ENCODE measurements at regions not wholly inside any gene's neighbourhood (a gene's known extent, or its start where the extent isn't known, plus 50 kb on each side); places are given as distances from the start of the nearest gene placed in this dataset.

DNA sequence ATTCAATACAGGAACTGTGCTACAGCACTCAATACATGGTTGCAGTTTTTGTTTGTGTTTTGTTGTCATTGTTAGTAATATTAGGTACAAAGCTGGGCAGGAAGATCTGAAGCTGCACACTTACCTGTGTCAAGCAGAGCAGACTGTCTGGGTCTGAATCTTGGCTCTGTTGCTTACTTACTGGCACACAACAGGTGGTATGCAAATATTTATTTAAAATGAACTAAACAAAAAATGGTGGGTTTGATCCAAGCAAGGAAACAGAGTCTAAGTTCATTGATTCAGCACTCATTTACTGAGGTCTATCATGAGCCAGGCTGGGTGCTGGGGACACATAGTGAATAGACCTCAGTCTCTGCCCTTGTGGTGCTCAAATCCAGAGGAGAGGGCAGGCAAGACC lies 230.4 kb downstream of the OMA1 start:
- H3K4me1 ChIP-seq = peaks cover 0 to 14% (median 0%) of the 10 kb centered on the region in 4 donors
- no peak for TF ChIP-seq POLR2A (IDR thresholded peaks at IDR 0.05)
- peak; percentile 52 to 86 (median 77) for ATAC-seq
- no peak overlapping the region for H3K4me3 ChIP-seq
- no peaks in the 10 kb centered on the region for H3K27me3 ChIP-seq
- no peak for DNase-seq
- no peak overlapping the region for H3K27ac ChIP-seq
- H3K36me3 ChIP-seq = no peaks in the 10 kb centered on the region
- no peaks in the 10 kb centered on the region for H3K9me3 ChIP-seq
- intact Hi-C loops (cut with DNase I) = no loop called here

DNA sequence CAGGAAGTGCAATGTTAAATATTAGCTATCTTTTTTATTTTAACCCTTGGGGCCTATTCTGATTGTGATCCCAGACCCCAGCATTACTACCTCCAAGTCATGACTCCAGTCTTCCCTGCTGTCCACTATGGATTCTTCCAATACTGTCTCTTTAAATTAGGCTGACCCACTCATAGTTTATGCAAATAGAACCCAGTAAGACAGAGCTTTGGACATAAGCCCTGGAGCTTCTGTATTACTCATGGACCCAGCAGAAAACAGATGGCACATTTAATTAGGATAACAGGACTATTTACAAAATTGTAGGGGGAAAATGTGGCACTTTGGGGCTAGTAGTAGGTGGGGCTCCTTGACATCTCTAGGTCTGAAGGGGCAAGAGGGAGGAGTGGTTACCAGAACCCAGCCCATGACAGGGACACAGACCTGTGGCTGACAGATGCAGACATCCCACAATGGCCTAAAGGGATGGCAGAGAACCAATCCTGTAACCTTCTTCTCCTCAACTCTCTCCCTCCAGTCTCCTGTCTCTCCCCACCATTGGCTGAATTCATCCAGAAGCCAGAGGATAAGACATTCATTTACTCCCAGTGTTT lies 233.5 kb downstream of the OMA1 start:
- Histone ChIP-seq H3K27ac (no peak overlapping the region), H3K4me1 (peaks cover 0 to 14% (median 0%) of the 10 kb centered on the region in 4 donors), H3K4me3 (no peak overlapping the region), H3K27me3 (no peaks in the 10 kb centered on the region), H3K9me3 (no peaks in the 10 kb centered on the region), H3K36me3 (no peaks in the 10 kb centered on the region)
- DNase-seq (no peak), ATAC-seq (peak in 1 of 4 donors; percentile 28)
- TF ChIP-seq POLR2A (IDR thresholded peaks at IDR 0.05) = no peak
- TF ChIP-seq CTCF (IDR thresholded peaks at IDR 0.05) = no peak
- intact Hi-C loops (cut with DNase I) = no loop called here

DNA sequence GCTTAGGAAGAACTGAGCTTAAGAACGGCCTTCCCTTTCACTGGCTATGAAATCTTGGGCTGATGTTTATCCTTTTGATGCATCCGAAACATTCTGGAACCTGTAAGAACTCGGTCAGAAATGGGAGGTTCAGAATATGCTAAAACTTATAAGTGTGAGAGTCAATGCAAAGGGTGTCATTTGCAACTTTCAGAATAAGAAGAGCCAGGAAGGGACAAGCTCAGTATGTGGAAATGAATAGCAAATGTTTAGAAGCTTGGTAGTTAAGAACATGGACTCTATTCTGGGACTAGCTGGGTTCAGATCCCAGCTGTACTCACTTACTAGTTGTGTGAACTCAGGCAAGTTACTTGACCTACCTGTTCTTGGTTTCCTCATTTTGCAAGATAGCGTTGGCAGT lies 234.1 kb downstream of the OMA1 start:
- intact Hi-C loops (cut with DNase I) = no loop called here
- H3K9me3 ChIP-seq = no peaks in the 10 kb centered on the region
- TF ChIP-seq POLR2A (IDR thresholded peaks at IDR 0.05) (no peak), CTCF (IDR thresholded peaks at IDR 0.05) (no peak)

GRCh38 chr1:58310881-58311280 lies 235.6 kb downstream of the OMA1 start:
- intact Hi-C loops (cut with DNase I) = no loop called here
- H3K36me3 ChIP-seq = no peaks in the 10 kb centered on the region
- H3K9me3 ChIP-seq = no peaks in the 10 kb centered on the region
- TF ChIP-seq POLR2A (IDR thresholded peaks at IDR 0.05) (no peak), CTCF (IDR thresholded peaks at IDR 0.05) (no peak)
- ATAC-seq (no peak), DNase-seq (no peak)
- no peak overlapping the region for H3K27ac ChIP-seq
- 88% methylated on average over 1 of the region's 1 CpG for WGBS (ENCODE audit: insufficient coverage, low coverage, low lambda C conversion rate, missing lambda C conversion rate)
- peaks cover 0 to 5% (median 0%) of the 10 kb centered on the region in 4 donors for H3K4me1 ChIP-seq
- H3K4me3 ChIP-seq = no peak overlapping the region
- H3K27me3 ChIP-seq = no peaks in the 10 kb centered on the region

More for the DNA sequence above, 234.1 kb downstream of the OMA1 start:
- WGBS (ENCODE audit: insufficient coverage, low coverage, low lambda C conversion rate, missing lambda C conversion rate) = 77% methylated on average over 4 of the region's 4 CpGs
- peaks cover 0 to 14% (median 0%) of the 10 kb centered on the region in 4 donors for H3K4me1 ChIP-seq
- H3K4me3 ChIP-seq = no peak overlapping the region
- H3K27ac ChIP-seq = no peak overlapping the region
- ATAC-seq = no peak
- no peak for DNase-seq
- no peaks in the 10 kb centered on the region for H3K27me3 ChIP-seq
- H3K36me3 ChIP-seq = no peaks in the 10 kb centered on the region

DNA sequence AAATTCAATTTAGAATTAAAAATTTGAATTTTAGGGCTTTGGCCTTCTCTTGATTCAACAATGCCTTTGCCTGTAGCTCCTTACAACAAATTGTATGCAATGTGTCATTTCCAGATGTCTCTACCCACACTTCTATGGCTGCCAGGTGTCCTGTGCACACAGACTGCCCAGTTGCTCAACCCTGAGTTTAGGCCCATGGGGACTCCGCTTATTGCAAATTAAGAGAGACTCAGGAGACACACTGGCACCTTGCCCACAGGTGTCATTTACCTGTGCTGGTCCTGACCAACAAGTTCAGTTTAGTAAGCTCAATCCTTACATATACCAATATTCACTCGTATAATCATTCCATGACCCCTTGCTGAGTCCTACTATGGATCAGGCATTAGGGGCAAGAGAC lies 236.1 kb downstream of the OMA1 start:
- H3K4me1 ChIP-seq = peaks cover 0 to 2% (median 0%) of the 10 kb centered on the region in 4 donors
- intact Hi-C loops (cut with DNase I) = no loop called here
- no peaks in the 10 kb centered on the region for H3K36me3 ChIP-seq
- no peaks in the 10 kb centered on the region for H3K9me3 ChIP-seq
- H3K27ac ChIP-seq = no peak overlapping the region
- DNase-seq (no peak), ATAC-seq (no peak)
- H3K27me3 ChIP-seq = no peaks in the 10 kb centered on the region
- H3K4me3 ChIP-seq = no peak overlapping the region
- WGBS (ENCODE audit: insufficient coverage, low coverage, low lambda C conversion rate, missing lambda C conversion rate) = no CpG with 5 or more reads among the region's 2 CpGs
- TF ChIP-seq CTCF (IDR thresholded peaks at IDR 0.05) = no peak
- no peak for TF ChIP-seq POLR2A (IDR thresholded peaks at IDR 0.05)
